Kidney (tissue), 13 donors: ENCODE measurements at regions not wholly inside any gene's neighbourhood (a gene's known extent, or its start where the extent isn't known, plus 50 kb on each side); places are given as distances from the start of the nearest gene placed in this dataset.
A peak's percentile ranks its signal among the peaks of the same experiment; 100 is the strongest.

Source experiments
- DNase-seq, 5 donors: peaks; one replicate each; pipeline ENCODE4 v3.0.0-alpha.2; 2013 to 2020
- FAIRE-seq: peaks from 2 replicates; lab custom pipeline; 2012; peaks lifted over from hg19 to GRCh38; lab: Jason Lieb, UNC
- H3K27ac ChIP-seq, 2 donors: one replicate each; pipeline ENCODE4 v1.7.0; 2013; ENCODE audit warnings: low read depth in 2 of 2, low read length in 2 of 2, inconsistent platforms in 1 of 2
- H3K27me3 ChIP-seq: one replicate; pipeline ENCODE4 v1.7.1; 2013; ENCODE audit warnings: low read length, inconsistent platforms; ENCODE audit not compliant: control insufficient read depth, insufficient read depth
- H3K36me3 ChIP-seq, 3 donors: one replicate each; pipeline versions ENCODE4 v1.7.0 to v1.7.1; 2013; ENCODE audit warnings: low read length in 3 of 3, control low read depth in 1 of 3, inconsistent platforms in 1 of 3; ENCODE audit not compliant: insufficient read depth in 3 of 3, control insufficient read depth in 2 of 3
- H3K4me1 ChIP-seq, 3 donors: one replicate each; pipeline versions ENCODE4 v1.7.0 to v1.7.1; 2013; ENCODE audit warnings: low read length in 3 of 3, inconsistent platforms in 1 of 3, low read depth in 1 of 3; ENCODE audit not compliant: control insufficient read depth in 2 of 3, insufficient read depth in 2 of 3
- H3K4me3 ChIP-seq, 3 donors: one replicate each; pipeline versions ENCODE4 v1.7.0 to v1.8.1; 2013; ENCODE audit warnings: low read length in 3 of 3, control low read depth in 1 of 3, inconsistent platforms in 1 of 3
- H3K9ac ChIP-seq, 3 donors: one replicate each; pipeline versions ENCODE4 v1.7.0 to v1.7.1; 2013; ENCODE audit warnings: low read length in 3 of 3, control low read depth in 1 of 3, inconsistent platforms in 1 of 3
- H3K9me3 ChIP-seq, 3 donors: one replicate each; pipeline versions ENCODE4 v1.7.0 to v1.7.1; 2013; ENCODE audit warnings: low read length in 3 of 3, control low read depth in 1 of 3, inconsistent platforms in 1 of 3; ENCODE audit not compliant: control insufficient read depth in 2 of 3, insufficient read depth in 1 of 3
- CTCF ChIP-seq: IDR thresholded peaks from 3 replicates; pipeline ENCODE4 v1.5.1; 2012; ENCODE audit warnings: mild to moderate bottlenecking, moderate library complexity, borderline replicate concordance; ENCODE audit not compliant: insufficient read depth; ENCODE audit errors: extremely low read depth
- intact Hi-C: fragments of 100-400 bp; cut with DNase I; formaldehyde crosslinking; loops from one replicate; pipeline ENCODE4 v1.11.1; 2022
- donor health status: control.
- donor health status: control.
- donor health status: control.
- donor health status: control.
- donor health status: control.
- donor health status: DM: yes; HTN: yes; CAD: no.
- donor health status: Normal renal cell carcinoma (clear cell type).

- Histone ChIP-seq H3K4me1 (no peaks in the 10 kb centered on the region), H3K27me3 (no peaks in the 10 kb centered on the region), H3K9ac (no peak overlapping the region), H3K27ac (no peak overlapping the region), H3K4me3 (no peak overlapping the region), H3K36me3 (no peaks in the 10 kb centered on the region), H3K9me3 (no peaks in the 10 kb centered on the region)
- intact Hi-C loops = no loop called here
- DNase-seq (no peak), FAIRE-seq (no peak)
- TF ChIP-seq CTCF = no peak
Observed at GRCh38 chr14:26738571-26738970, 140.7 kb upstream of the NOVA1 start.

DNA sequence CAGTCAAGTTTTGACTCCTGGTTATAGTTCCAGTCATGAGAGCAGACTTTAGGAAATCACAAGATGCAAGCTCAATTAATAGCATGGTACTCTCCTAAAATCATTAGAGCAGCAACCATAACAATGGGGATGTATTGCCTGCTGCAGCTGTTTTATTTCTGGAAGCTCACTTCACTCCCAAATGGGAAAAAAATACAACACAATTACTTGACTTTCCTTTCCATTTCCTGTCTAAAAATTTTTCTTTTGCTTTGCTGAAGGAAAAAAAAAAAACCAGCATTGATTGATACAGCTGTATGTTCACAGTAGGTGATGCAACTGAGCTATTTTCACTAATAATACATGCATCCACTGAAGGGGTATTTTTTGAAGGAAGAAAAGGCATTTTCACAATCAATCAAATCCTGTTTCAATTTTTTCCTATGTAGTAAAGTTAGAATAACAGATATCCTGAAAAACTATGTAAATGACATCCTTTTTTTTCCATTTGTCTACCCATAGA, 143.9 kb upstream of the NOVA1 start:
- no peak for FAIRE-seq
- H3K36me3 ChIP-seq = no peaks in the 10 kb centered on the region

DNA sequence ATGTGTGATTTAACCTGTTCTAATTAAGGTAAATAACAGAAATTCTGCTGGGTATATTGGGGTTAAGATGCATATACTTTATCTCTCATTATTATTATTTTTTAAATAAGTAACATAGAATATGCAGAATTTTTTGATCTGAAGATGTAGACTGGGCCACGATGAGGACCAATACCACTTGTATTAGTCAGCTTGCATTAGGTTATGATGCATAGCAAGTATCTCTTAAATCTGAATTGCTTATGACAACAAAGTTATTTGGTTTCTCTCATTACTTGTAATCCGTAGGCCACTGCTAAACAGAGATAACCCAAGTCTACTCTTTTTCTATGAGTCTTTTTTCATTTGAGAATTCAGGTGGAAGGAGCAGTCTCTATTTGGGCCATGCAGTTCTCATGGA, 145.5 kb upstream of the NOVA1 start:
- Histone ChIP-seq H3K36me3 (no peaks in the 10 kb centered on the region), H3K4me1 (no peaks in the 10 kb centered on the region), H3K27ac (no peak overlapping the region), H3K9me3 (no peaks in the 10 kb centered on the region), H3K27me3 (no peaks in the 10 kb centered on the region), H3K9ac (no peak overlapping the region), H3K4me3 (no peak overlapping the region)
- intact Hi-C loops = no loop called here
- FAIRE-seq = no peak
- TF ChIP-seq CTCF = no peak
- DNase-seq = no peak

More for the DNA sequence above, 143.9 kb upstream of the NOVA1 start:
- Histone ChIP-seq H3K27me3 (no peaks in the 10 kb centered on the region), H3K4me3 (no peak overlapping the region), H3K9me3 (no peaks in the 10 kb centered on the region), H3K4me1 (no peaks in the 10 kb centered on the region), H3K27ac (no peak overlapping the region), H3K9ac (no peak overlapping the region)
- DNase-seq = no peak
- intact Hi-C loops = no loop called here
- TF ChIP-seq CTCF = no peak

DNA sequence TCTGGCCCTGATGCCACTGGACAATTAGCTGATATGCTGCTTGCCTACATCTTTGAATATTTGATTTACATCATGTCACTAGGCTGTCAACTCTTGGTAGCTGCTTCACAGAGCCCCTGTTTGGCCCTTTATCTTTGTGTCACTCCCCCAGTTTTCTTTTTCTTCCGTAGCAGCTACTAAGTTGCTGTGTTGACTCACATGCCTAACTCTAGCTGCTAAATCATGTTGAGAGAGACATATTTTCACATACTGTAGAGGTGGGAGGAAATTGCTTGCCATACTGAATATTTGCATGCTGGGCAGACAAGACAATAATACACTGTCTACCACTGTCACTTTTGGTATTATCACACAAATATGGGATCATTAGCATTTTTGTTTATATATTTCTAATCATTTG, 147.1 kb upstream of the NOVA1 start:
- H3K4me3 ChIP-seq = no peak overlapping the region
- FAIRE-seq (no peak), DNase-seq (peak in 1 of 5 donors; percentile 1)
- intact Hi-C loops = no loop called here
- no peak overlapping the region for H3K27ac ChIP-seq
- no peaks in the 10 kb centered on the region for H3K9me3 ChIP-seq
- H3K27me3 ChIP-seq = no peaks in the 10 kb centered on the region
- H3K36me3 ChIP-seq = no peaks in the 10 kb centered on the region
- no peak overlapping the region for H3K9ac ChIP-seq
- no peaks in the 10 kb centered on the region for H3K4me1 ChIP-seq
- no peak for TF ChIP-seq CTCF
